Hepatocyte (in vitro differentiated cells): ENCODE measurements at regions not wholly inside any gene's neighbourhood (a gene's known extent, or its start where the extent isn't known, plus 50 kb on each side); places are given as distances from the start of the nearest gene placed in this dataset.

ENCODE experiments used
- CTCF ChIP-seq: fragments of 200-600 bp; sonication (generic); IDR thresholded peaks from 2 replicates; pipeline ENCODE4 v1.5.1; 2016; ENCODE audit warnings: antibody characterized with exemption, mild to moderate bottlenecking; ENCODE audit not compliant: poor library complexity
- EZH2 ChIP-seq: fragments of 200-600 bp; sonication (generic); IDR thresholded peaks from 2 replicates; pipeline ENCODE4 v1.6.1; 2016; ENCODE audit warnings: antibody characterized with exemption, mild to moderate bottlenecking, borderline replicate concordance

- no peak for TF ChIP-seq CTCF
- no peak for TF ChIP-seq EZH2
These were observed 248.3 kb downstream of the PHF14 start for GRCh38 chr7:11221984-11222383.
